ENCODE measurements at regions not wholly inside any gene's neighbourhood (a gene's known extent, or its start where the extent isn't known, plus 50 kb on each side); places are given as distances from the start of the nearest gene placed in this dataset.

DNA sequence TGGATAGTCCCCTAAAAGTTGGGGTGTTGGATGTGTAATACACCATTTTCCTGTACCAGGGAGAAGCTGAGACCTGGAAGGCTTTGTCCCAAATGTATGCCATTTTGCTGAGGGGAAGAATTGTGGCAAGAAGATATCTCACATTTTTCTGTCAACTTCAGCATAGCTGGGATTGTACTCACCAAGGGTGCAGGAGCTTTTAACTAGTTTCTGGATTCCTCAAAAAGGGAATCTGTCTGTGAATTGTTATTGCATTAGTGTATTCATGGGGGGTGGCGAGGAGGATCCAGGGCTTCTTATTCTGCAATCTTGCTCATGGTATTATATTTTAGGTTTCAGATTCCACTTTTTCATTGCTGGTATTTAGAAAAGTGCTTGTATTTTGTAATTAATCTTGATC is 208.2 kb upstream of the MYOCD start:
- no peak for DNase-seq

DNA sequence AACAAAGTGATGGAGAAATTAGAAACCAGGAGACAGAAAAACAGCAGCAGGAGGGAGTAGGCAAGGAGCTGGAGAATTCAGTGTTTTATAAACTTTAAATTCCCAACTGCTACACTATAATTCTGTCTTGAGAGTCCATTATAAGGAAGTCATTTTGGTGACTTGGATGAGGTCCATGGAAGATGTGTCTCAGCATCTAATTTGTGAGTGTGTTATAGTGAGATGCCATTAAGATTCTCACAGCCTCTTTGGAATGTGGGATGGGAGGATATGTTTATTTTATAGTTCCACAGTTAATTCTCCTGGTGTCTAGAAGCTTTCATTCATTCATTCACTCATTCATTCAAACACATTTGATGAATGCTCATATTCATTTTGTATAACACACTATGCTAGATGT is 206.0 kb upstream of the MYOCD start:
- no peak for DNase-seq

DNA sequence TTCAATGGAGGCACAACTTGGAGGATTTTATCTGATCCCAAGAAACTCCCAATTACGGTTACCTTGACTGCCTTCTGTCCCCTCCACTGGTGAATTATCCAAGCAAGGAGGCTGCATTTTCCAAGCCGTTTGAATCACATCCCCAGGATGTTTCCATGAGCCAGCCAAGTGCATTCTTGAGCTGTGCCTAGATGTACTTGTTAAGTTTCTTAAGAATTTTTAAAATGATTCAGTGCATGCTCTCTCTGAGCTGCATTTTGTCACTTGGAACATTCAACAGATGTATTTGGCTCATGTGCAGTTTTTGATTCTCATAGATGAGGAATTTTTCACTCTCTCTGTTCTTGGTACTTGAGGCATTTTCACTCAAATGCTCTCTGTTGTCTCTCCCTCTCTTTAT is 202.6 kb upstream of the MYOCD start:
- DNase-seq, result no peak

DNA sequence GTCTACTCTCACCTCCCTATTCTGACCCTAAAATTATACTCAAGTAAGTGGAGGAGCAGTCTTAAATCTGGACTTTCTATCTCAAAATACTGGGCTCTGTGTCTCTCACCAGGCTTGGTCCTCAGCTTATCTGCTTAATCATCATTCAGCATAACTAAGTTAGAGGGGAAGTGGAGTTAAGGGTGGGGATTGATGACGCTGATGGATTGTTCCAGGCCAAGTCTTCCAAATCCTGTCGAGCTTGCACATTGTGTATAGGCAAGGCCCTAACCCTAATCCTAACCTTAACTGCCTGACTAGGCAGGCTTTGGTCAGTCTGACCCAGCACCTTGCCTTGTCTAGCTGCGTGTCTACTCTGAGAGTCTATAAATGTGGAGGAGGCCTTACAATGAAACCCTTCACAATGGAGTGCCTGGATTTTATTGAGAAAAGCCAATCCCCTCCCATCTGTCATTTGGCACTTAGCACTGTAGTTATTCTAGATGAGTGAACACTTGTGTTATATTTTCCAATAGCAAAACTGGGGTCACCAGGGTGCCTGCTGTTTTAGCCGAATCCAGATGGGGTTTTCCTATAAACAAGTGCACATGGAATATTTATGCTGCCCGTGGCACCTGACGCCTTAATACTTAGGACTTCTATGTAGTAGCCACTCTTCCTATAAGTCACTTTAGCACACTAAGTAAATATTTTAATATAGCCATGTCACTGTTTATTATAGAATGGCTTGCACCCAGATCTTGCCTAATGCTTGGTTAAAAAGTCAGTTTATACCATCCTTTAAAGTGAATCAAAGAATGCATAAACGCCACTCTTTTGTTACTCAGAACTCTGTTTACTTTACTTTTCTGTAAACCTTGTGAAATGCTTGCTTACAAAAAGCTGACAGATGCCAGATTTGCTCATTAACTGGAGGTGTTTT is 193.2 kb upstream of the MYOCD start:
- DNase-seq, result no peak

DNA sequence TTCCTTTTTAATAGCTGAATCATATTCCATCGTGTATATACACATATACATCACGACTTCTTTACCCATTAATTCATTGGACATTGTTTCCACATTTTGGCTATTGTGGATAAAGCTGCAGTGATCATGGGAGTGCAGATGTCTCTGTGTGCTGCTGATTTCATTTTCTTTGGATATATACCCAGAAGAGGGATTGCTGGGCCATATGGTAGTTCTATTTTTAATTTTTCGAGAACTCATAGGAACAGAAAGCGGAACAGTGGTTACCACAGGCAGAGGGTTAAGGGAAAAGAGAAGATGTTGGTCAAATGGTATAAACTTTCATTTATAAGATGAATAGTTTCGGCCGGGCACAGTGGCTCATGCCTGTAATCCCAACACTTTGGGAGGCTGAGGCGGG is 187.4 kb upstream of the MYOCD start:
- no peak for DNase-seq

DNA sequence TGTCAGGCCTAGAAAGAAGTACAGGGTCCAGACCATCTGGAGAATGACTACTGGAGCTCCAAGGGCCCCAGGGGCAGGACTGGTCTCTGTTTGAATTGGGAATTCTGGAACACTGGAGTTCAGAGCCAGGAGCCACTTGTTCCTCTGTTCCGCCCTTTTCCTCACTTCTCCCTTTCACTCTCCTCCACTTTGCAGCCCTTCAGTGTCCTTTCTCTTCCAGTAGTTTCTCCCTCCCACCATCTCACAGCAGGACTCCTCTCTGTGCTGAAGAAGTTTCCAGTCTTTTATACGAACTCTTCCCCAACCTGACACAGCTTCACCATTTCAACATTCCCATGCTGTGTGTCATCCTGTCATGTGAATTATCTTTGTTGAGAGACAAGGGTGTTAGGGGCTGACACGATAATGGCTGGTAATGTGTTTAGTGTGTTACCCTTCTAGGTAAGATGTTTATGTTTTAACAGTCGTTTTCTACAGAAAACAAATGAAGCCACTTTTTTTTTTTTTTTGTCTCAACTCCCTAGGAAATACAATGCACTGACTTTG is 180.3 kb upstream of the MYOCD start:
- DNase-seq, result no peak

DNA sequence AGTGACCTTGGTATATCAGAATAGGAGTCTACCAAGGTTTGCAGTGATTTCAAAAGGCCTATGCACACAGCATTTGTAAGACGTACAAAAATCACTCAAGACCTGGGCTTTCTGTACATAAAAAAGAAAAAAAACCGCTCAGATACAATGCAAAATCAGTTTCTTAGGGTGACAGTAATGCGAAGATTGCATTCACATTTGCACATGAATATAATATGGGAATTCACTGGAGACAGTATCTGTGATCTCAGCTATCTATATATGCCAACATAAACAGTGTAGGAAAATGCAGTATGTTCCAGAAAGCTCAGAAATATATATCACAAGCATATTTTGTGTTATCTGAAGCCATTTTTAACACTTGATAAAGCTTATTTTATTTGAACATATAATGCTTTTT is 176.4 kb upstream of the MYOCD start:
- no peak for DNase-seq

DNA sequence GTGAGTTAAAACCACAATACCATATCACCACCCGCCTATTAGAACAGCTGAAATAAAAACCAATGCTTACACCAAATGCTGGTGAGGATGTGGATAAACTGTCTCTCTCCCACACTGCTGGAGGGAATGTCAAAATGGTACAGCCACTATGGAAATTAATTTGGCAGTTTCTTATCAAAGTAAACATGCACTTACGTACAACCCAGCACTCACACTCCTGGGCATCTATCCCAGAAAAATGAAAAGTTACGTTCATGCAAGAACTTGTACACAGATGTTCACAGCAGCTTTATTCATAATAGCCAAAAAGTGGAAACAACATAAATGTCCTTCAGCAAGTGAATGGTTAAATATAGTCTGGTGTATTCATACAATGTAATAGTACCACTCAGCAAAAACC is 173.2 kb upstream of the MYOCD start:
- no peak for DNase-seq

DNA sequence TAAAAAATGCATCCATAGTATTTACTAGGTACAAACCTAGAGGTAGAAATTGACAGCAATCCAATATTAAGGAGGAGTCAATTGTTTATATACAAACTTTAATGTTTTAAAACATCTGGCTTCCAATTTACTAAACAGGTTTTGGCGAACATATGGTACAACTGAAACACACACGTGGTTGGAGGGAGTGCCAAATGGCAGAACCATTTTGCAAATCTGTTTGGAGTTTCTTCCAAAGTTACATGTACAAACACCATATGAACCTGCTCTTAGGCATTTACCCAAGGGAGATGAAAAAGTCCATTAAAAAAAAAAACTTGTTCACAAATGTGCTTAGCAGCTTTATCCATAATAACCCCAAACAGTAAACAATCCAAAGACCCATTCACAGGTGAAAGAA is 159.8 kb upstream of the MYOCD start:
- DNase-seq, result no peak

DNA sequence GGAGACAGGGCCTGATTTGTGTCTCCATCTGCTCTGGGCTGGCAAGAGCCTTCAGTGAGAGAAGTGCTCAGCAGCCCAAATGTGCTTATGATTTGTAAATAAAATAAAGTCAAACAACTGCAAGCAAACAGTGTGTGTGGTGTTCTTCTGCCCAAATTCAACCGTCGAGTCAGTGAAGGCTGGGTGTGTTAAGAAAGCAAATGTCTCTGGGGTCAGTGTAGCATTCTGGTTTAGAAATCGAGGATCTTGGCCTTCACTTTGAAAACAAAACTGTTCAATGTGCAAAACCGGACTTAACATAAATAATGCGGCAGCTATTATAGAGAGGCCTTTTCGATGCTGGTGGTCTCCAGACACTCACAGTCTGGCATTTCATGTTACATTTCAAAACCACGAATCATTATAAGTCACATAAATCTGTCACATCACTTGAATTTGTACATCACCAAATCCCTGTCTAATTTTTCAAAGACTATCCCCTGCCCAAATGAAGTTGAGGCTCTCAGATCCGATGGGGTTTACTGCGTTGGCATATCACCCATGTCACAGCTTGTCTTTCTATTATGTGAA is 158.6 kb upstream of the MYOCD start:
- DNase-seq, result no peak

DNA sequence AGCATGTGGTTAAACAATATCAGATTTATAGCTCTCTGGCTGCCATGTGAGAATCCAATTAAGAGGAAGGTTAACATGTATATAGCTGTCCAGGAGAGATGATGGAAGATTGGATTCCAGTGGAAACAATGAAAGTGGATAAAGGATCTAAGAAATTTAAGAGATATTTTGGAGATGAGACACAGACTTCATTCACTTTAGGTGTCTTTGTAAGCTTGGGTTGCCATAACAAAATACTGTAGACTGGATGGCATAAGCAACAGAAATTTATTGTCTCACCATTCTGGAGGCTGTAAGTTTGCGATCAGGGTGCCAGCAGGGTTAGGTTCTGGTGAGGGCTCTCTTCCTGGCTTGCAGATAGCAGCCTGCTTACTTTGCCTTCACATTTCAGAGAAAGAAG is 155.9 kb upstream of the MYOCD start:
- DNase-seq, result no peak

DNA sequence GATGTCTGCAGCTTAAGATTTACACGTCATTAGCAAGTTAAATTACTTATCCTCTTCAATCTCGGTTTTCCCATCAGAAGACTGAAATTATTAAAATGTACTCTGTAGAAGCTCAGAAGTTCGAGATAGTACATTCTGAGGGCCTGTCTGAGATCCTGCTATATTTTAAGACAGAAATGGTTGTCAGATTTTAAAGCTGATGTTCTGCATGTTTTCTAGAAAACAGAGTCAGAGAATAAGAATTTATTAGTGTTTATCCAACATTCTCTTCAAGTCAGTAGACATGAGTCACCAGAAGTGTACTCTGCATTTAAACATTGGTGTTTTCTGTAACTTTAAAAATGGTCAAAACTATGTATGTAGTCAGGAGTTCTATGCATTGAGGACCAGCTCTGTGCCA is 155.2 kb upstream of the MYOCD start:
- DNase-seq, result no peak

DNA sequence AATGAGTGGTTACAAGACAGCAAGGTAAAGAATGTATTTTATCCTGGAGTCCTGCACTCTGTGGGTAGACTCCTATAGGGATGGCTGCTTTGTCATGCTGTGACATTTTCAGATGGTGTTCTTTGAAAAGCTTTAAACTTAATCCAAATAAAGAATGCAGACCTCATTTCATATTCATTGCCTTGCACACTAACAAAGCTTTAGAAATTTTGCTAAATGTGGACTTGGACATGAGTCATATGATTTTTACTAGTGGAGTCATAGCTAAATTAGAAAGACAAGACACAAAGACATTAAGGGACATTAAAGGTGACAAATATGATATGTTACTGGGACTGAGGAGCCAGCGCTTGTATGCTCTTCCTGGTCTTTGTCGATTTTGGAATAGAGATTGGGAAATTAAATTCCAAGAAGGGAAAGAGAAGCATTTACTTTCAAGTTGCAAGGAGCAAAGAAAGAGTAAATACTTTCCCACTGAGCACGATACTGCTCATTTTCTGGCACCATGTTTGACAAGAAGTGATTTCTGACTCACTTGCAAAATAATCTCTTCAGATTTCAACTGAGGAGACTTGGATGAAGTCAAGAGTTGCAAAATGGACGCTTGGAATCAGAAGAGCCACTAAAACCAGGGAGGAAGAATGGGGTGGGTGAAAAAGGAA is 152.9 kb upstream of the MYOCD start:
- DNase-seq, result no peak

DNA sequence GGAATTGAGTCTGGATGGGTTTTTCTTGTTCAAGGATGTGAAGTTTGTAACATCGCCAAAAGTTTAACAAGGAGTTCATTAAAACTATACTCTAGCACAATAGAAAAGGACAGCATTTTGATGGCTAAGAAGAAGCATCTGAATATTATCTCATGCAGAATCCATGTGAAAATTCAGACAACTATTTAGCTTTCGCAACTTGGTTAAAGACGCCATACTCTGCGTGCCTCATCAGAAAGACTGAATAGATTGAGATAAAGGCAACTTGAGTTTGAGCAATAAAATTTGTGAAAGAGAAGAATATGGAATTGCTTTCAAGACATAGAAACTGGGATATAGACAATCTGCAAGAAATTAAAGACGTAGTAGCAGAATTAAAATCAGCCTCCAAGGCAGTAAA is 151.1 kb upstream of the MYOCD start:
- DNase-seq, result no peak

DNA sequence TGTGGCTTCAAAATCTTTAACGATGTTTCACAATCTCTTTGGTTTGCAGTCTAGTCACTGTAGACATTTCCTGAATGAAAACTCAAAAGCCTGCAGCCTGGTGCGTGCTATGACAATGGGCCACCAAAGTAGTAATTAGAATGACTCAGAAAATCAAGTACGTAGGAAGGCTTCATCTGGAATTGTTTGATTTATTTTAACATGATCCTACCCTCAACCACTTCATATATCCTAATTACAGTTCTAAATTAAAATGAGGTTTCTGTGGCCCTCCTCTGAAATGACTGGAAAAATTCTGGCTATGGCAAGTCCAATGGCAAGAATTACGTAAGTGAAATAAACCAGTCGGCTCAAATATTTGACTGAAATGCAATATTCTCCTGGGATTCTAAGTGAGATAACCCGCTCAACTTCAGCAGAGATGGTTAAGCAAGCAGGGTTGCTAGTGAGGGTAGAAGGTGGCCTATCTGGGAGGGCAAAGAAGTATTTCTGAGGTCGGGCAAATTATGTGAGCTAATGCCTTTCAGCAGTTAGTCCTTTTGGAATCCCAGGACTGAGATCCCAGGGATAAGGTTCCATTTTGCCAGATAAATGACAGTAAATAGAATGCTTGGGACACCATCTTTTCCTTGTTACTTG is 145.6 kb upstream of the MYOCD start:
- no peak for DNase-seq

DNA sequence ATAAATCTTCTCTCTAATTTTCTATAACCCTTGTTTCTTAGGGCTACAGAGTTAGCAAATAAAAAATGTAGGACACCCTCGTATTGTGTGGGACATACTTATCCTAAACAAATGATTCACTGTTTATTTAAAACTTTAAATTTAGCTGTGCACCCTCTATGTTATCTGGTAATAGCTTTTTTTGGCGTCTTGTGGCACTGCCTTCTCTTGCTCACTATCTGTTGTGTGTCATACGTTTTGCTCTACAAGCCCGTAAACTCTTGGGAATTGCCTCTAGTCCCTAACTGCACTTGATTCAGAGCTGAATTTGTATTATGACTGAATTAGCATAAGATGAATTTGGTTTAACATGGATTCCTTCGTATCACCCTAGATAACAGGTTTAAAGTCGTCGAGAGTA is 144.3 kb upstream of the MYOCD start:
- no peak for DNase-seq

DNA sequence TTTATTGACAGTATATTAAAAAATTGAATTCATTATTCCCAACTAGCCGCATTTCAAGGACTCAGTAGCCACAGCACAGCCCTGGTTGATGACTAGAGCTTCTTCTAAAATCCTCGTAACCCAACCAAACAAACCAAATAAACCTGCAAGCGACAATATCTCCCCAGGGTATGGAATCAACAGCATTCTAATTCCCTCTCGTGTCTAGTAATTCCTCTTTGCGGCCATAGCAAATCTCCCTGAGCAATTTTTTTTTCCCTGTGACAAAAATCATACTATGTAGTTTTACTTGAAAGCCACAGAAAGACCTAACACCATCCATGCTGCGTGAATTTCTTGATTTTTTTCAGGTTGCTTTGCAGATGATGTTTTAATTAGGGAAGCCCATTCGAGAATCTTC is 143.4 kb upstream of the MYOCD start:
- no peak for DNase-seq

DNA sequence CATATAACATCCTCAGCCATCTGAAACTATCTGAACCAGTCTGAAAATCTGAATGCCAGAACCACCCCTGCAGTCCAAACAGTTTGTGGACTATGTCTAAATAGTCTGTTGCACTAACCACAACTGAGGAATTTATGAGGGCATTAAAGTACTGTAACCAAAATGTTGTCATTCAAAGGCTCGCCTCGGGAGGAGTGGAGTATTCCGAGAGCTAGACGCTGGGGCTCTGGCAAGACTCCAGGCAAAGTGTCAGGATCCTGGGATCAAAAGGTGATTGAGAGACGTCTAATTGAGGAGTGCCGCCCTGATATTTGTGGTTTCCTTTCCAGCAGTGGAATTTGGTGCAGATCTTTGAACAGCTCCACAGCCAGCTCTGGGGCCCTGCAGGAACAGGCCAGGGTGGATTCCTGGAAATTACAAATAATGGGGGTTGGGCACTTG is 142.9 kb upstream of the MYOCD start:
- no peak for DNase-seq

DNA sequence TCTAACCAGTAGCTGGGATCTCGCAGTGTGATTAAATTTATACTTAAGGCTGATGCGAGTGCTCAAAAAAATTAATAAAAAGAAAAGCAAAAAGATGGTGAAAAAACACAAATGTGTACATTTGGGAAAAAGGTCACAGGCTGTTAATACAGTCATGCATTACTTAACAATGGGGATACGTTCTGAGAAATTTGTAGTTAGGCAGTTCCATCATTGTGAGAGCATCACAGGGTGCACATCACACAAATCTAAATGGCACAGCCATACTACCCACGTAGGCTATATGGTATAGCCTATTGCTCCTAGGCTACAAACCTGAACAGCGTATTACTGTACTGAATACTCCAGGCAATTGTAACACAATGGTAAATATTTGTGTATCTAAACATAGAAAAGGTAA is 142.4 kb upstream of the MYOCD start:
- no peak for DNase-seq

DNA sequence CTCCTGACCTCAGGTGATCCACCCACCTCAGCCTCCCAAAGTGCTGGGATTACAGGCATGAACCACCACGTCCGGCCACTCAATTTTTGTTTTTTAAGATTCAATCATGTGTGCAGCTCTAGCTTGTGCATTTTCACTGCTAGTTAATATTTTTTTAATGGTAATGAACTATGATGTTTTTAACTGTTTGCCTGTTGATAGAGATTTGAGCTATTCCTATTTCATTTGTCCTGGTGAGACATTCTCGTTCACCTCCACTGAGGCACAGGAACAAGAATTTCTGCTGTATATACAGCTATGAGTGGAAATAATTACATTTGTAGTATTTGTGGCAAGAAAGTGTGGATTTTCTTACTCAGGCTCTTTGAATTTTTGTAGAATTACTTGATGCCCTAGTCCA is 137.7 kb upstream of the MYOCD start:
- no peak for DNase-seq

DNA sequence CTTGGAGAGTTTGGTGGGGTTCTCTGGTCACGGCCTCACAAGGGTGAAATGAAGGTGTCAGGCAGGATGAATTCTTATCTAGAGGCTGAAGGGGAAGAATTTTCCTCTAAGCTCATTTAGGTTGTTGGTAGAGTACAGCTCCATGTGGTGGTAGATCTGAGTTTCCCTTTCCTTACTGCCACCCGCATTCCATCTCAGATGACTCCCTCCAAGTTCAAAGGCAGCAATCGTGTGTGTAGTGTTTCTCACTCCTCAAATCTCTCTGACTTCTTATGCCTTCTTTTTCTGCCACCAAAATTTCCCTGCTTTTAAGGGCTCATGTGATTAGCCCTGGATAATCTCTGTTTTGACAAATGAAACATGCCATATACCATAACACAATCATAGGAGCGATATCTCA is 135.5 kb upstream of the MYOCD start:
- DNase-seq, result no peak

DNA sequence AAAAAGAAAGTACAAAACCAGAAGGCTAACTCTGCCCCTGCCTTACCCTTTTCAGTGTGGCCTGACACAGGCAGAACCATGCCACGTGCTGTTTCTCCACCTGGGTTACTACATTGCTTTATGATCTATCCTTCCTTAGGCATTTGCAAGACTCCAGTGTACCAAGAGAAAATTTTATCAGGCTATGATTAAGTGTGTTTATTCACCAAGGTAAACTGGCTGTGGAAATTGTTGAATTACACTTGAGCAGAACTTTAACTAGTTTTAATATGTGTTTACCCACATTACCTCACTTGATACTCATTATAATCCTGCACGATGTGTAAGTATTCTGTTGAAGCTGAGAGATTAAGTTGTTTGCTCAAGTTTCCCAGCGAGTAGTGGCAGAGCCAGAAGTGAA is 129.7 kb upstream of the MYOCD start:
- DNase-seq, result no peak

DNA sequence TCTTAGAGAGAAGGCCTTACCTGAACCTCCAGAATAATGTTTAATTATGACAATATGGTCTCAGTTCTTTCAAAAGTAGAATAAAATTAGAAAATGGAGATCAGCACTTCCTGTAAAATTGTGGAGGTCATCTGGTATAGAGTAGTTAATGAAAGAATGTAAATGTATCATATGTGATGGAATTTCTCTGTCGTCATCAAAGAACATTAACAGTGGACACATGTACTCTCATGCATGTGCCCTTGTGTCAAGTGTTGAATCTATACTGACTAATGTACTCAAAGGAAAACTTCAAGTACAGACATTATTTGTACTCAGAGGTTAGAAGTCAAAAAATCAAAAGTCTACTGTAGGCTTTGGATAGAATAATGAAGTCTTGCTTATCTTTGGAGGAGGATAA is 129.2 kb upstream of the MYOCD start:
- DNase-seq, result no peak

DNA sequence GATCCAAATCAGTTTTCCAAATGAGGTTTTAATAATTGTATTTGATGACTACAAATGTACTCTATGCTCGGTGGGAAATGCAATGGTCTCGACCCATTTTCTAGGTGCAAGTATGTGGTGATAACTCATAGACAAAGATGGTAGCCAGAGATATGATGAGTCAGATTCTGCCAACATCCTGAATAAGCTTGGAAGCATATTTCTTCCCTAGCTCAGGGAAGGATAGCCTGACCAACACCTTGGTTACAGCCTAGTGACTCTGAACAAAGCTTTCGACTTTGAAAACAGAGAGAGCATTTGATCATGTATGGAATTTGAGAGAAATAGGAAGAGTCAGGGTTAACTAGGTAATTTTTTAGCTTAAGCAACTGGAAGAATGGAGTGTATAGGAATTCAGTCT is 128.3 kb upstream of the MYOCD start:
- no peak for DNase-seq

Measured in NCI-H2029 treated with DMSO at 0.1 percent for 48 hours (cell line).